ENCODE measurements at regions not wholly inside any gene's neighbourhood (a gene's known extent, or its start where the extent isn't known, plus 50 kb on each side); places are given as distances from the start of the nearest gene placed in this dataset.

DNA sequence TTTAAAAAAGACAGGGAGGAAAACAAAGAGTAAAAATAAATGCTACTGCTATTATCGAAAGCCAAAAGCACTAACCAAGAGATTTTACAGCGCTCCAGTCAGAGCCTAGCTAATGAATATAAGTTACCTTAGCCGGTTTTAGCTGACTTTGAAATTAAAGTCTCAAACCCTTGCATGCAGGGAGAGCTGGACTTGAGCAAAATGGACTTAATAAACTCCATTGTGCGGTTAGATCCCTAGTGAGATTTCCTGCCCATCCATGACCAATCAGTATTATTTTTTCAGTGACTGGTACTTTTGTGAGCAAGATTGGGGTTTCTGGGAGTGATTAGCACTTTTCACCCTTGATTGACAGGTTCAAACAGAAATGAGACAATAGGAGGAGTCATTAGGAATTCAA lies 333.4 kb upstream of the ADGRL2 start:
- H3K9ac ChIP-seq (ENCODE audit: insufficient read depth, low read depth, low read length): no peak overlapping the region
- H3K36me3 ChIP-seq (replicated peaks in 1 of 2; ENCODE audit: control insufficient read depth in 1 of 2, insufficient read depth in 2 of 2, low read length in 2 of 2): no peaks in the 10 kb centered on the region
- intact Hi-C loops (cut with micrococcal nuclease; ENCODE audit: unreplicated experiment): no loop called here
- H3K4me3 ChIP-seq (replicated peaks in 1 of 3; ENCODE audit: insufficient read depth in 1 of 3, low read depth in 2 of 3, low read length in 3 of 3): no peak overlapping the region
- no peaks in the 10 kb centered on the region for H3K4me1 ChIP-seq (ENCODE audit: insufficient read depth, low read length)
- H3K27me3 ChIP-seq (ENCODE audit: control insufficient read depth in 1 of 2, insufficient read depth in 2 of 2, low read length in 2 of 2): no peaks in the 10 kb centered on the region; a peak in 1 of 5 replicates
- ChIA-PET POLR2A (no interaction called here), CTCF (ENCODE audit: low intra/inter-chr PET ratio, low total read pairs) (no interaction called here)
- no peak for ATAC-seq
- BruUV-seq (replicated peaks): no TSS peak
- no peak for DNase-seq (ENCODE audit: low spot score)
- 4% methylated on average over 4 of the region's 4 CpGs for WGBS (ENCODE audit: low lambda C conversion rate)
- H3K79me2 ChIP-seq (ENCODE audit: insufficient read depth, low read length): no peaks in the 10 kb centered on the region
- H4K20me1 ChIP-seq (ENCODE audit: insufficient read depth, low read length): no peaks in the 10 kb centered on the region
- in situ Hi-C loops (cut with HindIII; ENCODE audit: extremely low pct_ligation_motif_present, low pct_unique_long_range_greater_than_20kb): no loop called here
- TF ChIP-seq ZNF780A (CRISPR knock-in tag; IDR thresholded peaks at IDR 0.05) (no peak), NR2C2 (CRISPR knock-in tag; IDR thresholded peaks at IDR 0.05; ENCODE audit: borderline replicate concordance) (no peak), SRSF4 (IDR thresholded peaks at IDR 0.05; ENCODE audit: low read depth, low read length, poor library complexity, severe bottlenecking) (no peak), ZNF232 (CRISPR knock-in tag; IDR thresholded peaks at IDR 0.05; ENCODE audit: borderline replicate concordance) (no peak), REXO4 (CRISPR knock-in tag; IDR thresholded peaks at IDR 0.05; ENCODE audit: borderline replicate concordance) (no peak), ZNF644 (CRISPR knock-in tag; IDR thresholded peaks at IDR 0.05; ENCODE audit: low read depth) (no peak), TAF15 (IDR thresholded peaks at IDR 0.05; ENCODE audit: low read depth, low read length, poor library complexity, severe bottlenecking) (no peak), ZFX (CRISPR knock-in tag; IDR thresholded peaks at IDR 0.05; ENCODE audit: low read depth) (no peak), RFX3 (CRISPR knock-in tag; IDR thresholded peaks at IDR 0.05) (no peak)
- TF ChIP-seq, protein P1, sequence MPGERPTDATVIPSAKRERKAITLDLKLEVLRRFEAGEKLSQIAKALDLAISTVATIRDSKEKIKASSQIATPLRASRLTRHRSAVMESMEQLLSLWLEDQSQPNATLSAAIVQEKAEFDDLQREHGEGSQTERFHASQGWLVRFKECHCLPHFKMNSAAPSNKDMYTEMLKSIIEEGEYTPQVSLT (CRISPR knock-in tag; IDR thresholded peaks at IDR 0.05; ENCODE audit: borderline replicate concordance, low read depth): no peak
- TF ChIP-seq, protein P2, sequence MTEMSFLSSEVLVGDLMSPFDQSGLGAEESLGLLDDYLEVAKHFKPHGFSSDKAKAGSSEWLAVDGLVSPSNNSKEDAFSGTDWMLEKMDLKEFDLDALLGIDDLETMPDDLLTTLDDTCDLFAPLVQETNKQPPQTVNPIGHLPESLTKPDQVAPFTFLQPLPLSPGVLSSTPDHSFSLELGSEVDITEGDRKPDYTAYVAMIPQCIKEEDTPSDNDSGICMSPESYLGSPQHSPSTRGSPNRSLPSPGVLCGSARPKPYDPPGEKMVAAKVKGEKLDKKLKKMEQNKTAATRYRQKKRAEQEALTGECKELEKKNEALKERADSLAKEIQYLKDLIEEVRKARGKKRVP (CRISPR knock-in tag; IDR thresholded peaks at IDR 0.05): no peak
- TF ChIP-seq, protein P3, sequence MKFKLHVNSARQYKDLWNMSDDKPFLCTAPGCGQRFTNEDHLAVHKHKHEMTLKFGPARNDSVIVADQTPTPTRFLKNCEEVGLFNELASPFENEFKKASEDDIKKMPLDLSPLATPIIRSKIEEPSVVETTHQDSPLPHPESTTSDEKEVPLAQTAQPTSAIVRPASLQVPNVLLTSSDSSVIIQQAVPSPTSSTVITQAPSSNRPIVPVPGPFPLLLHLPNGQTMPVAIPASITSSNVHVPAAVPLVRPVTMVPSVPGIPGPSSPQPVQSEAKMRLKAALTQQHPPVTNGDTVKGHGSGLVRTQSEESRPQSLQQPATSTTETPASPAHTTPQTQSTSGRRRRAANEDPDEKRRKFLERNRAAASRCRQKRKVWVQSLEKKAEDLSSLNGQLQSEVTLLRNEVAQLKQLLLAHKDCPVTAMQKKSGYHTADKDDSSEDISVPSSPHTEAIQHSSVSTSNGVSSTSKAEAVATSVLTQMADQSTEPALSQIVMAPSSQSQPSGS (CRISPR knock-in tag; IDR thresholded peaks at IDR 0.05): no peak
- TF ChIP-seq, protein P4, sequence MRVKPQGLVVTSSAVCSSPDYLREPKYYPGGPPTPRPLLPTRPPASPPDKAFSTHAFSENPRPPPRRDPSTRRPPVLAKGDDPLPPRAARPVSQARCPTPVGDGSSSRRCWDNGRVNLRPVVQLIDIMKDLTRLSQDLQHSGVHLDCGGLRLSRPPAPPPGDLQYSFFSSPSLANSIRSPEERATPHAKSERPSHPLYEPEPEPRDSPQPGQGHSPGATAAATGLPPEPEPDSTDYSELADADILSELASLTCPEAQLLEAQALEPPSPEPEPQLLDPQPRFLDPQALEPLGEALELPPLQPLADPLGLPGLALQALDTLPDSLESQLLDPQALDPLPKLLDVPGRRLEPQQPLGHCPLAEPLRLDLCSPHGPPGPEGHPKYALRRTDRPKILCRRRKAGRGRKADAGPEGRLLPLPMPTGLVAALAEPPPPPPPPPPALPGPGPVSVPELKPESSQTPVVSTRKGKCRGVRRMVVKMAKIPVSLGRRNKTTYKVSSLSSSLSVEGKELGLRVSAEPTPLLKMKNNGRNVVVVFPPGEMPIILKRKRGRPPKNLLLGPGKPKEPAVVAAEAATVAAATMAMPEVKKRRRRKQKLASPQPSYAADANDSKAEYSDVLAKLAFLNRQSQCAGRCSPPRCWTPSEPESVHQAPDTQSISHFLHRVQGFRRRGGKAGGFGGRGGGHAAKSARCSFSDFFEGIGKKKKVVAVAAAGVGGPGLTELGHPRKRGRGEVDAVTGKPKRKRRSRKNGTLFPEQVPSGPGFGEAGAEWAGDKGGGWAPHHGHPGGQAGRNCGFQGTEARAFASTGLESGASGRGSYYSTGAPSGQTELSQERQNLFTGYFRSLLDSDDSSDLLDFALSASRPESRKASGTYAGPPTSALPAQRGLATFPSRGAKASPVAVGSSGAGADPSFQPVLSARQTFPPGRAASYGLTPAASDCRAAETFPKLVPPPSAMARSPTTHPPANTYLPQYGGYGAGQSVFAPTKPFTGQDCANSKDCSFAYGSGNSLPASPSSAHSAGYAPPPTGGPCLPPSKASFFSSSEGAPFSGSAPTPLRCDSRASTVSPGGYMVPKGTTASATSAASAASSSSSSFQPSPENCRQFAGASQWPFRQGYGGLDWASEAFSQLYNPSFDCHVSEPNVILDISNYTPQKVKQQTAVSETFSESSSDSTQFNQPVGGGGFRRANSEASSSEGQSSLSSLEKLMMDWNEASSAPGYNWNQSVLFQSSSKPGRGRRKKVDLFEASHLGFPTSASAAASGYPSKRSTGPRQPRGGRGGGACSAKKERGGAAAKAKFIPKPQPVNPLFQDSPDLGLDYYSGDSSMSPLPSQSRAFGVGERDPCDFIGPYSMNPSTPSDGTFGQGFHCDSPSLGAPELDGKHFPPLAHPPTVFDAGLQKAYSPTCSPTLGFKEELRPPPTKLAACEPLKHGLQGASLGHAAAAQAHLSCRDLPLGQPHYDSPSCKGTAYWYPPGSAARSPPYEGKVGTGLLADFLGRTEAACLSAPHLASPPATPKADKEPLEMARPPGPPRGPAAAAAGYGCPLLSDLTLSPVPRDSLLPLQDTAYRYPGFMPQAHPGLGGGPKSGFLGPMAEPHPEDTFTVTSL (CRISPR knock-in tag; IDR thresholded peaks at IDR 0.05; ENCODE audit: borderline replicate concordance): no peak
- TF ChIP-seq, protein P5, sequence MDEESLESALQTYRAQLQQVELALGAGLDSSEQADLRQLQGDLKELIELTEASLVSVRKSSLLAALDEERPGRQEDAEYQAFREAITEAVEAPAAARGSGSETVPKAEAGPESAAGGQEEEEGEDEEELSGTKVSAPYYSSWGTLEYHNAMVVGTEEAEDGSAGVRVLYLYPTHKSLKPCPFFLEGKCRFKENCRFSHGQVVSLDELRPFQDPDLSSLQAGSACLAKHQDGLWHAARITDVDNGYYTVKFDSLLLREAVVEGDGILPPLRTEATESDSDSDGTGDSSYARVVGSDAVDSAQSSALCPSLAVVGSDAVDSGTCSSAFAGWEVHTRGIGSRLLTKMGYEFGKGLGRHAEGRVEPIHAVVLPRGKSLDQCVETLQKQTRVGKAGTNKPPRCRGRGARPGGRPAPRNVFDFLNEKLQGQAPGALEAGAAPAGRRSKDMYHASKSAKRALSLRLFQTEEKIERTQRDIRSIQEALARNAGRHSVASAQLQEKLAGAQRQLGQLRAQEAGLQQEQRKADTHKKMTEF (CRISPR knock-in tag; IDR thresholded peaks at IDR 0.05): no peak
- no peak for FAIRE-seq
- H3K4me2 ChIP-seq (ENCODE audit: low read depth, low read length): no peak overlapping the region
- no peak overlapping the region for H3K27ac ChIP-seq (ENCODE audit: extremely low read length, insufficient read depth, low read length)
- no peak overlapping the region for H2AFZ ChIP-seq (ENCODE audit: low read length)
- H3K9me3 ChIP-seq (ENCODE audit: low read length): peaks cover 8% of the 10 kb centered on the region; the same call in 1 of the 2 replicates

Data from HepG2 (cell line).